HCT116 (cell line): ENCODE measurements at regions not wholly inside any gene's neighbourhood (a gene's known extent, or its start where the extent isn't known, plus 50 kb on each side); places are given as distances from the start of the nearest gene placed in this dataset.

Experiments
- ATAC-seq: fragments of 200-7000 bp; cut with Tn5 transposase; 2 replicates; pipeline ENCODE4 v1.9.1; 2020; ENCODE audit warnings: mild to moderate bottlenecking, moderate library complexity
- BruUV-seq: library from RNA; stranded (reverse); fragments of 400-500 nt; replicated peaks from 2 replicates; lab custom pipeline; 2021; lab: Mats Ljungman, UMichigan
- CTCF ChIA-PET: fragments of 300-600 bp; sonication (Branson Sonifier 250); formaldehyde crosslinking; loops from one replicate; lab custom pipeline; 2021; ENCODE audit warnings: antibody characterized with exemption; lab: Charles Lee
- POLR2A ChIA-PET: fragments of 300-600, 350-600 bp; sonication (Branson Sonifier 250); formaldehyde crosslinking; loops from one replicate; lab custom pipeline; 2021; ENCODE audit warnings: antibody characterized with exemption; lab: Charles Lee
- RAD21 ChIA-PET, 2 experiments: fragments of 300-600 bp; sonication (Branson Sonifier 250); formaldehyde crosslinking; loops; one replicate each; lab custom pipeline; 2023; ENCODE audit warnings: low total read pairs in 2 of 2; ENCODE audit not compliant: uncharacterized antibody in 2 of 2, unreplicated experiment in 2 of 2, low non-redundant PET in 1 of 2; lab: Charles Lee
- DNase-seq: peaks from one replicate; pipeline ENCODE4 v3.0.0-alpha.2; 2010; ENCODE audit warnings: low read depth, low spot score
- H2AFZ ChIP-seq: fragments of 200-600 bp; shearing (Covaris generic), sonication (generic); 2 replicates; pipeline ENCODE4 v1.6.1; 2017; ENCODE audit warnings: low read depth, mixed run types, mixed read lengths, antibody characterized with exemption, low read length; ENCODE audit not compliant: poor library complexity, severe bottlenecking
- H3K27ac ChIP-seq: 2 replicates; pipeline ENCODE4 v1.5.1; 2012; ENCODE audit warnings: low read depth, low read length
- H3K27me3 ChIP-seq: fragments of 200-600 bp; sonication (generic); 2 replicates; pipeline ENCODE4 v1.6.1; 2016; ENCODE audit warnings: mixed run types, low read length, mixed read lengths; ENCODE audit not compliant: insufficient read depth
- H3K36me3 ChIP-seq, 2 experiments: fragments of 200-500 bp in 1 of 2; fragments of 200-600 bp in 1 of 2; sonication (Bioruptor generic) in 1 of 2; sonication (generic) in 1 of 2; 2 replicates each; pipeline versions ENCODE4 v1.5.1 to v1.6.1; 2014 to 2016; ENCODE audit warnings: low read length in 2 of 2, inconsistent platforms in 1 of 2, mixed read lengths in 1 of 2, mixed run types in 1 of 2; ENCODE audit not compliant: insufficient read depth in 2 of 2, control insufficient read depth in 1 of 2
- H3K4me1 ChIP-seq, 2 experiments: fragments of 200-600 bp in 1 of 2; sonication (generic) in 1 of 2; 2 replicates each; pipeline versions ENCODE4 v1.5.1 to v1.6.1; 2012 to 2017; ENCODE audit warnings: low read length in 2 of 2, inconsistent platforms in 1 of 2, mild to moderate bottlenecking in 1 of 2, mixed read lengths in 1 of 2, mixed run types in 1 of 2, moderate library complexity in 1 of 2; ENCODE audit not compliant: insufficient read depth in 2 of 2, control insufficient read depth in 1 of 2
- H3K4me2 ChIP-seq: fragments of 200-600 bp; sonication (generic); 2 replicates; pipeline ENCODE4 v1.6.1; 2017; ENCODE audit warnings: mixed run types, low read length, mixed read lengths
- H3K4me3 ChIP-seq, 2 experiments: fragments of 200-600 bp in 1 of 2; sonication (generic) in 1 of 2; replicated peaks in 1 of 2; 2 replicates each; pipeline ENCODE4 v1.5.1; 2011 to 2016; ENCODE audit warnings: low read length in 2 of 2, control low read depth in 1 of 2, low read depth in 1 of 2, mild to moderate bottlenecking in 1 of 2, mixed read lengths in 1 of 2, mixed run types in 1 of 2
- H3K79me2 ChIP-seq: fragments of 200-600 bp; sonication (generic); 2 replicates; pipeline ENCODE4 v1.6.1; 2017; ENCODE audit warnings: mild to moderate bottlenecking, mixed run types, low read length, moderate library complexity, mixed read lengths; ENCODE audit not compliant: insufficient read depth
- H3K9ac ChIP-seq: fragments of 200-600 bp; sonication (generic); 2 replicates; pipeline ENCODE4 v1.6.1; 2016; ENCODE audit warnings: low read length, mixed read lengths
- H3K9me2 ChIP-seq: fragments of 200-600 bp; sonication (generic), shearing (Covaris generic); 2 replicates; pipeline ENCODE4 v1.6.1; 2017; ENCODE audit warnings: mixed run types, mild to moderate bottlenecking, moderate library complexity; ENCODE audit not compliant: insufficient read depth
- H3K9me3 ChIP-seq, 2 experiments: fragments of 200-500 bp in 1 of 2; fragments of 200-600 bp in 1 of 2; sonication (Bioruptor generic) in 1 of 2; sonication (generic) in 1 of 2; 2 replicates each; pipeline ENCODE4 v1.6.1; 2014 to 2017; ENCODE audit warnings: low read length in 2 of 2, mixed read lengths in 2 of 2, inconsistent platforms in 1 of 2, low read depth in 1 of 2, mild to moderate bottlenecking in 1 of 2, mixed run types in 1 of 2, moderate library complexity in 1 of 2; ENCODE audit not compliant: control insufficient read depth in 1 of 2, insufficient read depth in 1 of 2
- H4K20me1 ChIP-seq: fragments of 200-600 bp; sonication (generic), shearing (Covaris generic); 2 replicates; pipeline ENCODE4 v1.6.1; 2017; ENCODE audit warnings: mixed run types, mild to moderate bottlenecking, moderate library complexity; ENCODE audit not compliant: insufficient read depth
- CEBPB ChIP-seq: IDR thresholded peaks from 2 replicates; pipeline ENCODE4 v1.6.1; 2012; ENCODE audit warnings: low read depth
- ELF1 ChIP-seq: IDR thresholded peaks from 2 replicates; pipeline ENCODE4 v1.6.1; 2012; ENCODE audit warnings: low read depth, borderline replicate concordance
- EZH2 ChIP-seq: fragments of 200-600 bp; sonication (generic); IDR thresholded peaks from 2 replicates; pipeline ENCODE4 v1.6.1; 2017; ENCODE audit warnings: antibody characterized with exemption, mixed run types
- EZH2phosphoT487 ChIP-seq: fragments of 200-600 bp; IDR thresholded peaks from 2 replicates; pipeline ENCODE4 v1.6.1; 2018; ENCODE audit warnings: antibody characterized with exemption, borderline replicate concordance
- JUND ChIP-seq: IDR thresholded peaks from 2 replicates; pipeline ENCODE4 v1.6.1; 2012
- POLR2A ChIP-seq: IDR thresholded peaks from 2 replicates; pipeline ENCODE4 v1.7.0; 2011; ENCODE audit warnings: borderline replicate concordance; ENCODE audit not compliant: insufficient read depth, insufficient read length; ENCODE audit errors: extremely low read depth
- RAD21 ChIP-seq: IDR thresholded peaks from 2 replicates; pipeline ENCODE4 v1.6.1; 2012; ENCODE audit warnings: low read depth, mild to moderate bottlenecking
- SP1 ChIP-seq: IDR thresholded peaks from 2 replicates; pipeline ENCODE4 v1.6.1; 2012; ENCODE audit warnings: low read depth
- TCF7L2 ChIP-seq: IDR thresholded peaks from 2 replicates; pipeline ENCODE4 v1.7.0; 2011; ENCODE audit warnings: borderline replicate concordance, inconsistent platforms; ENCODE audit not compliant: insufficient read depth, insufficient read length; ENCODE audit errors: extremely low read depth
- YY1 ChIP-seq: IDR thresholded peaks from 2 replicates; pipeline ENCODE4 v1.6.1; 2011; ENCODE audit warnings: low read length, low read depth, moderate library complexity, mild to moderate bottlenecking; ENCODE audit not compliant: insufficient replicate concordance; ENCODE audit errors: extremely low read depth
- ZFX ChIP-seq: fragments of 450-650 bp; IDR thresholded peaks from 2 replicates; pipeline ENCODE4 v1.6.1; 2017
- intact Hi-C: fragments of 100-400 bp; cut with micrococcal nuclease; formaldehyde crosslinking; loops from 2 replicates; pipeline ENCODE4 v1.10.0; 2022
- TF ChIP-seq, protein P1 (sequence below): IDR thresholded peaks from 2 replicates; pipeline ENCODE4 v1.6.1; 2011; ENCODE audit warnings: mild to moderate bottlenecking, low read length, moderate library complexity; ENCODE audit not compliant: insufficient replicate concordance; ENCODE audit errors: extremely low read depth
- TF ChIP-seq, protein P2 (sequence below): IDR thresholded peaks from 2 replicates; pipeline ENCODE4 v1.6.1; 2012; ENCODE audit warnings: low read depth

DNA sequence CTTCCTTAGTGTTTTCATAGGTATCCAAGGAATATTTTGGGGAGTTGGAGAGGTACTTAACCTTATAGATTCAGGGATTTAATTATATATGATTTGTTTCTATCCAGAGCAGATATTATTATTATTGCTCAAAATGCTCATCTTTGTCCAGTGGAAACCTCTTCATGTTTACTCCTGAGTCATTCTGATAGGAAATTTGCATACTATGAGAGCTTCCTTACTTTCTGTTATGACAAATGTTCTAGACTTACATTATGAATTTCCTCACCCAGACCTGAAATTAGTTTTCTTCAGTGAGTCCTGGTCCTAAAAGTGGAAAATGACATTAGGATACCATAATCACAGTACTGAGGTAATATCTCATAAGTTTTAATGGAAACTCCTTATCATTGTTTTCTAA, 57.5 kb upstream of the PLPPR5 start:
- ATAC-seq (no peak), DNase-seq (no peak)
- no TSS peak for BruUV-seq
- intact Hi-C loops = no loop called here
- Histone ChIP-seq H3K9me2 (no peaks in the 10 kb centered on the region), H3K36me3 (no peaks in the 10 kb centered on the region), H3K9ac (no peak overlapping the region), H4K20me1 (no peaks in the 10 kb centered on the region), H3K4me2 (no peak overlapping the region), H3K4me3 (no peak overlapping the region), H3K27ac (no peak overlapping the region), H3K79me2 (no peaks in the 10 kb centered on the region), H3K4me1 (no peaks in the 10 kb centered on the region), H3K9me3 (no peaks in the 10 kb centered on the region), H3K27me3 (no peaks in the 10 kb centered on the region), H2AFZ (no peak overlapping the region)
- TF ChIP-seq SP1 = no peak
- no peak for TF ChIP-seq YY1
- no peak for TF ChIP-seq TCF7L2
- TF ChIP-seq EZH2 = no peak
- TF ChIP-seq POLR2A = no peak
- CTCF ChIA-PET = no interaction called here
- RAD21 ChIA-PET = no interaction called here
- POLR2A ChIA-PET = no interaction called here

DNA sequence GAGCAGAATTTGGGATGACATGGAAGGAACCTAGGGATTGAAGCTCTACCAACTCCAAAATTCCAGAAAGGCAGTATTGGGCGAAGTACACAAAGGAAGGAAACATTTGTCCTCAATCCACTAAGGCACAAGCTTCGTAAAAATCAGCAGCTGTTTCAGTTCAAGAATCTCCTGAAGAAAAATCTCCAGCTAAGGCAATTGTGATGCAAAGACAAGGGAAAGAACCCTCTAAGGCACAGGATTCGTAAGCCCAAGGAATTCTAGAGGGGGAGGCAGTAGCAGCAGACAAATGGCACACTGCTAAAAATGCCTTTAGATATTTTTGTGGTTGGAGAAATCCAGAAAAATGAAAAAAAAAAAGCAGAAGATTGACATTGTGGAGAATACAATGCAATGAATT, 64.5 kb upstream of the PLPPR5 start:
- no peaks in the 10 kb centered on the region for H4K20me1 ChIP-seq
- no TSS peak for BruUV-seq
- DNase-seq (no peak), ATAC-seq (no peak)
- ChIA-PET RAD21 (no interaction called here), CTCF (no interaction called here), POLR2A (no interaction called here)
- H3K79me2 ChIP-seq = no peaks in the 10 kb centered on the region
- no peaks in the 10 kb centered on the region for H3K9me3 ChIP-seq
- TF ChIP-seq ZFX (no peak), EZH2phosphoT487 (no peak), YY1 (no peak), ELF1 (no peak), SP1 (no peak), JUND (no peak), EZH2 (no peak), CEBPB (no peak), POLR2A (no peak), RAD21 (no peak)
- TF ChIP-seq, protein P1, sequence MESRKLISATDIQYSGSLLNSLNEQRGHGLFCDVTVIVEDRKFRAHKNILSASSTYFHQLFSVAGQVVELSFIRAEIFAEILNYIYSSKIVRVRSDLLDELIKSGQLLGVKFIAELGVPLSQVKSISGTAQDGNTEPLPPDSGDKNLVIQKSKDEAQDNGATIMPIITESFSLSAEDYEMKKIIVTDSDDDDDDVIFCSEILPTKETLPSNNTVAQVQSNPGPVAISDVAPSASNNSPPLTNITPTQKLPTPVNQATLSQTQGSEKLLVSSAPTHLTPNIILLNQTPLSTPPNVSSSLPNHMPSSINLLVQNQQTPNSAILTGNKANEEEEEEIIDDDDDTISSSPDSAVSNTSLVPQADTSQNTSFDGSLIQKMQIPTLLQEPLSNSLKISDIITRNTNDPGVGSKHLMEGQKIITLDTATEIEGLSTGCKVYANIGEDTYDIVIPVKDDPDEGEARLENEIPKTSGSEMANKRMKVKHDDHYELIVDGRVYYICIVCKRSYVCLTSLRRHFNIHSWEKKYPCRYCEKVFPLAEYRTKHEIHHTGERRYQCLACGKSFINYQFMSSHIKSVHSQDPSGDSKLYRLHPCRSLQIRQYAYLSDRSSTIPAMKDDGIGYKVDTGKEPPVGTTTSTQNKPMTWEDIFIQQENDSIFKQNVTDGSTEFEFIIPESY = no peak
- TF ChIP-seq, protein P2, sequence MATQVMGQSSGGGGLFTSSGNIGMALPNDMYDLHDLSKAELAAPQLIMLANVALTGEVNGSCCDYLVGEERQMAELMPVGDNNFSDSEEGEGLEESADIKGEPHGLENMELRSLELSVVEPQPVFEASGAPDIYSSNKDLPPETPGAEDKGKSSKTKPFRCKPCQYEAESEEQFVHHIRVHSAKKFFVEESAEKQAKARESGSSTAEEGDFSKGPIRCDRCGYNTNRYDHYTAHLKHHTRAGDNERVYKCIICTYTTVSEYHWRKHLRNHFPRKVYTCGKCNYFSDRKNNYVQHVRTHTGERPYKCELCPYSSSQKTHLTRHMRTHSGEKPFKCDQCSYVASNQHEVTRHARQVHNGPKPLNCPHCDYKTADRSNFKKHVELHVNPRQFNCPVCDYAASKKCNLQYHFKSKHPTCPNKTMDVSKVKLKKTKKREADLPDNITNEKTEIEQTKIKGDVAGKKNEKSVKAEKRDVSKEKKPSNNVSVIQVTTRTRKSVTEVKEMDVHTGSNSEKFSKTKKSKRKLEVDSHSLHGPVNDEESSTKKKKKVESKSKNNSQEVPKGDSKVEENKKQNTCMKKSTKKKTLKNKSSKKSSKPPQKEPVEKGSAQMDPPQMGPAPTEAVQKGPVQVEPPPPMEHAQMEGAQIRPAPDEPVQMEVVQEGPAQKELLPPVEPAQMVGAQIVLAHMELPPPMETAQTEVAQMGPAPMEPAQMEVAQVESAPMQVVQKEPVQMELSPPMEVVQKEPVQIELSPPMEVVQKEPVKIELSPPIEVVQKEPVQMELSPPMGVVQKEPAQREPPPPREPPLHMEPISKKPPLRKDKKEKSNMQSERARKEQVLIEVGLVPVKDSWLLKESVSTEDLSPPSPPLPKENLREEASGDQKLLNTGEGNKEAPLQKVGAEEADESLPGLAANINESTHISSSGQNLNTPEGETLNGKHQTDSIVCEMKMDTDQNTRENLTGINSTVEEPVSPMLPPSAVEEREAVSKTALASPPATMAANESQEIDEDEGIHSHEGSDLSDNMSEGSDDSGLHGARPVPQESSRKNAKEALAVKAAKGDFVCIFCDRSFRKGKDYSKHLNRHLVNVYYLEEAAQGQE = no peak
- intact Hi-C loops = no loop called here
- H3K9me2 ChIP-seq = no peaks in the 10 kb centered on the region
- H3K27me3 ChIP-seq = no peaks in the 10 kb centered on the region
- no peak overlapping the region for H3K9ac ChIP-seq
- H3K27ac ChIP-seq = no peak overlapping the region
- H3K4me2 ChIP-seq = no peak overlapping the region
- no peak overlapping the region for H3K4me3 ChIP-seq
- H3K4me1 ChIP-seq = no peaks in the 10 kb centered on the region
- no peaks in the 10 kb centered on the region for H3K36me3 ChIP-seq
- H2AFZ ChIP-seq = no peak overlapping the region
